NCI-H2196 (cell line): ENCODE measurements at regions not wholly inside any gene's neighbourhood (a gene's known extent, or its start where the extent isn't known, plus 50 kb on each side); places are given as distances from the start of the nearest gene placed in this dataset.
"Not testable (repeated sequence)": the region's sequence is repeated elsewhere in the genome, so short reads cannot be mapped to it uniquely, and the experiment has no call there.

Experiments
- DNase-seq: peaks from one replicate; lab custom pipeline; 2025; ENCODE audit not compliant: unreplicated experiment; lab: John Stamatoyannopoulos, UW

GRCh38 chr11:67805253-67806126 lies 131.1 kb upstream of the ALDH3B2 start:
- peak; percentile 95 for DNase-seq

- not testable (repeated sequence) for DNase-seq
Measured at GRCh38 chr11:67804435-67805252, 130.2 kb upstream of the ALDH3B2 start.

- not testable (repeated sequence) for DNase-seq
Measured at GRCh38 chr11:67803519-67803918, 129.1 kb upstream of the ALDH3B2 start.

- not testable (repeated sequence) for DNase-seq
Measured at GRCh38 chr11:67803055-67803454, 128.6 kb upstream of the ALDH3B2 start.

GRCh38 chr11:67802623-67803022 lies 128.2 kb upstream of the ALDH3B2 start:
- DNase-seq = not testable (repeated sequence)

- DNase-seq = not testable (repeated sequence)
Measured at GRCh38 chr11:67801397-67801796, 127.0 kb upstream of the ALDH3B2 start.

- DNase-seq = not testable (repeated sequence)
Measured at GRCh38 chr11:67800591-67800990, 126.2 kb upstream of the ALDH3B2 start.

- DNase-seq = not testable (repeated sequence)
Measured at GRCh38 chr11:67799808-67800207, 125.4 kb upstream of the ALDH3B2 start.

GRCh38 chr11:67797726-67798521 lies 123.5 kb upstream of the ALDH3B2 start:
- DNase-seq = not testable (repeated sequence)

GRCh38 chr11:67795746-67796145 lies 121.3 kb upstream of the ALDH3B2 start:
- DNase-seq = no peak

GRCh38 chr11:67793750-67794149 lies 119.3 kb upstream of the ALDH3B2 start:
- DNase-seq = not testable (repeated sequence)

GRCh38 chr11:67792273-67792990 lies 118.0 kb upstream of the ALDH3B2 start:
- DNase-seq = peak; percentile 35

- peak; percentile 28 for DNase-seq
Measured at GRCh38 chr11:67791598-67792170, 117.3 kb upstream of the ALDH3B2 start.

GRCh38 chr11:67788341-67788695 lies 113.9 kb upstream of the ALDH3B2 start:
- not testable (repeated sequence) for DNase-seq

- not testable (repeated sequence) for DNase-seq
Measured at GRCh38 chr11:67787681-67788340, 113.4 kb upstream of the ALDH3B2 start.

- not testable (repeated sequence) for DNase-seq
Measured at GRCh38 chr11:67781967-67782366, 107.5 kb upstream of the ALDH3B2 start.

- DNase-seq = not testable (repeated sequence)
Measured at GRCh38 chr11:67781506-67781905, 107.1 kb upstream of the ALDH3B2 start.

GRCh38 chr11:67780056-67780455 lies 105.6 kb upstream of the ALDH3B2 start:
- DNase-seq = no peak

GRCh38 chr11:67779189-67779875 lies 104.9 kb upstream of the ALDH3B2 start:
- not testable (repeated sequence) for DNase-seq
